Stimulated activated effector memory CD8-positive, alpha-beta T cell treated with anti-CD3 and anti-CD28 coated beads, Interleukin-12 subunit alpha, Interleukin-12 subunit beta, amount 100 ng/mL, for 72 hours (primary cell): ENCODE measurements at regions not wholly inside any gene's neighbourhood (a gene's known extent, or its start where the extent isn't known, plus 50 kb on each side); places are given as distances from the start of the nearest gene placed in this dataset.

ENCODE experiments used
- ATAC-seq: fragments of 150-1000 bp; cut with Tn5 transposase; 2 replicates; pipeline ENCODE4 v1.10.0; 2021
- DNase-seq, 2 donors: peaks; one replicate each; pipeline ENCODE4 v3.0.0; 2021 to 2022; ENCODE audit warnings: low spot score in 2 of 2
- H3K27ac Mint-ChIP-seq: one replicate; pipeline ENCODE4 v1.8.0; 2022; ENCODE audit warnings: mild to moderate bottlenecking, mixed read lengths
- H3K36me3 Mint-ChIP-seq: one replicate; pipeline ENCODE4 v1.8.0; 2022; ENCODE audit warnings: mild to moderate bottlenecking, mixed read lengths
- H3K4me1 Mint-ChIP-seq: one replicate; pipeline ENCODE4 v1.8.0; 2022; ENCODE audit warnings: mixed read lengths
- H3K4me3 Mint-ChIP-seq: one replicate; pipeline ENCODE4 v1.8.0; 2022; ENCODE audit warnings: mild to moderate bottlenecking, mixed read lengths
- H3K9me3 Mint-ChIP-seq: one replicate; pipeline ENCODE4 v1.8.0; 2022; ENCODE audit warnings: mixed read lengths

- ATAC-seq (no peak), DNase-seq (no peak)
- no peak overlapping the region for H3K27ac Mint-ChIP-seq
- no peaks in the 10 kb centered on the region for H3K9me3 Mint-ChIP-seq
- no peak overlapping the region for H3K4me3 Mint-ChIP-seq
- no peaks in the 10 kb centered on the region for H3K36me3 Mint-ChIP-seq
- no peaks in the 10 kb centered on the region for H3K4me1 Mint-ChIP-seq
These were observed 212.3 kb downstream of the ERMARD start for GRCh38 chr6:169963581-169964297.

GRCh38 chr6:169962604-169963469 is 211.4 kb downstream of the ERMARD start:
- Mint-ChIP-seq H3K9me3 (no peaks in the 10 kb centered on the region), H3K27ac (no peak overlapping the region), H3K36me3 (no peaks in the 10 kb centered on the region), H3K4me3 (peak overlapping the region; percentile 18), H3K4me1 (no peaks in the 10 kb centered on the region)
- DNase-seq (peak in 1 of 2 donors; percentile 38), ATAC-seq (no peak)

- no peaks in the 10 kb centered on the region for H3K4me1 Mint-ChIP-seq
- peak overlapping the region; percentile 18 for H3K4me3 Mint-ChIP-seq
- H3K9me3 Mint-ChIP-seq = no peaks in the 10 kb centered on the region
- DNase-seq (no peak), ATAC-seq (no peak)
- no peaks in the 10 kb centered on the region for H3K36me3 Mint-ChIP-seq
- no peak overlapping the region for H3K27ac Mint-ChIP-seq
These were observed 210.5 kb downstream of the ERMARD start for GRCh38 chr6:169961772-169962561.

- no peak overlapping the region for H3K27ac Mint-ChIP-seq
These were observed 209.6 kb downstream of the ERMARD start for GRCh38 chr6:169960886-169961611.

GRCh38 chr6:169960521-169960885 is 209.1 kb downstream of the ERMARD start:
- Mint-ChIP-seq H3K27ac (no peak overlapping the region), H3K9me3 (no peaks in the 10 kb centered on the region), H3K36me3 (no peaks in the 10 kb centered on the region), H3K4me3 (no peak overlapping the region), H3K4me1 (no peaks in the 10 kb centered on the region)
- ATAC-seq = no peak
- DNase-seq = no peak

More at GRCh38 chr6:169960886-169961611, 209.6 kb downstream of the ERMARD start:
- no peak for DNase-seq
- Mint-ChIP-seq H3K4me1 (no peaks in the 10 kb centered on the region), H3K4me3 (no peak overlapping the region), H3K9me3 (no peaks in the 10 kb centered on the region), H3K36me3 (no peaks in the 10 kb centered on the region)
- ATAC-seq = no peak

GRCh38 chr6:169960003-169960344 is 208.6 kb downstream of the ERMARD start:
- H3K27ac Mint-ChIP-seq = no peak overlapping the region

GRCh38 chr6:169959136-169960002 is 207.9 kb downstream of the ERMARD start:
- H3K4me1 Mint-ChIP-seq = no peaks in the 10 kb centered on the region
- DNase-seq (no peak), ATAC-seq (peak; percentile 69)
- H3K27ac Mint-ChIP-seq = no peak overlapping the region
- H3K9me3 Mint-ChIP-seq = no peaks in the 10 kb centered on the region
- H3K4me3 Mint-ChIP-seq = no peak overlapping the region
- H3K36me3 Mint-ChIP-seq = no peaks in the 10 kb centered on the region

More at GRCh38 chr6:169960003-169960344, 208.6 kb downstream of the ERMARD start:
- Mint-ChIP-seq H3K36me3 (no peaks in the 10 kb centered on the region), H3K4me3 (no peak overlapping the region), H3K9me3 (no peaks in the 10 kb centered on the region), H3K4me1 (no peaks in the 10 kb centered on the region)
- no peak for ATAC-seq
- no peak for DNase-seq

- Mint-ChIP-seq H3K36me3 (no peaks in the 10 kb centered on the region), H3K9me3 (no peaks in the 10 kb centered on the region), H3K4me1 (no peaks in the 10 kb centered on the region), H3K27ac (no peak overlapping the region), H3K4me3 (no peak overlapping the region)
- no peak for DNase-seq
- no peak for ATAC-seq
These were observed 207.1 kb downstream of the ERMARD start for GRCh38 chr6:169958510-169958909.

GRCh38 chr6:169957351-169957963 is 206.0 kb downstream of the ERMARD start:
- H3K27ac Mint-ChIP-seq = no peak overlapping the region
- H3K36me3 Mint-ChIP-seq = no peaks in the 10 kb centered on the region
- no peaks in the 10 kb centered on the region for H3K9me3 Mint-ChIP-seq
- DNase-seq = no peak
- H3K4me1 Mint-ChIP-seq = no peaks in the 10 kb centered on the region
- no peak for ATAC-seq
- no peak overlapping the region for H3K4me3 Mint-ChIP-seq

- DNase-seq (no peak), ATAC-seq (no peak)
- Mint-ChIP-seq H3K36me3 (no peaks in the 10 kb centered on the region), H3K27ac (no peak overlapping the region), H3K4me1 (no peaks in the 10 kb centered on the region), H3K9me3 (no peaks in the 10 kb centered on the region), H3K4me3 (no peak overlapping the region)
These were observed 205.2 kb downstream of the ERMARD start for GRCh38 chr6:169956580-169956979.

- ATAC-seq (no peak), DNase-seq (no peak)
- Mint-ChIP-seq H3K9me3 (no peaks in the 10 kb centered on the region), H3K4me3 (no peak overlapping the region), H3K4me1 (no peaks in the 10 kb centered on the region), H3K27ac (no peak overlapping the region), H3K36me3 (no peaks in the 10 kb centered on the region)
These were observed 204.5 kb downstream of the ERMARD start for GRCh38 chr6:169955731-169956437.

- no peak overlapping the region for H3K4me3 Mint-ChIP-seq
- H3K9me3 Mint-ChIP-seq = no peaks in the 10 kb centered on the region
- no peak for DNase-seq
- H3K27ac Mint-ChIP-seq = no peak overlapping the region
- no peaks in the 10 kb centered on the region for H3K4me1 Mint-ChIP-seq
- H3K36me3 Mint-ChIP-seq = no peaks in the 10 kb centered on the region
- ATAC-seq = no peak
These were observed 203.6 kb downstream of the ERMARD start for GRCh38 chr6:169954977-169955376.

GRCh38 chr6:169953686-169954085 is 202.3 kb downstream of the ERMARD start:
- DNase-seq (no peak), ATAC-seq (no peak)
- H3K9me3 Mint-ChIP-seq = no peaks in the 10 kb centered on the region
- H3K27ac Mint-ChIP-seq = no peak overlapping the region
- no peaks in the 10 kb centered on the region for H3K36me3 Mint-ChIP-seq
- H3K4me1 Mint-ChIP-seq = no peaks in the 10 kb centered on the region
- H3K4me3 Mint-ChIP-seq = no peak overlapping the region
